PC-9 (cell line): ENCODE measurements at regions not wholly inside any gene's neighbourhood (a gene's known extent, or its start where the extent isn't known, plus 50 kb on each side); places are given as distances from the start of the nearest gene placed in this dataset.

Source experiments
- BruUV-seq: library from RNA; stranded (reverse); fragments of 400-500 nt; replicated peaks from 2 replicates; lab custom pipeline; 2021; lab: Mats Ljungman, UMichigan
- CTCF ChIA-PET: fragments of 300-600 bp; sonication (Branson Sonifier 250); formaldehyde crosslinking; loops from one replicate; lab custom pipeline; 2022; ENCODE audit warnings: antibody characterized with exemption; lab: Charles Lee
- POLR2A ChIA-PET: fragments of 300-600 bp; sonication (Branson Sonifier 250); formaldehyde crosslinking; loops from one replicate; lab custom pipeline; 2022; ENCODE audit warnings: antibody characterized with exemption; ENCODE audit not compliant: unreplicated experiment; lab: Charles Lee
- DNase-seq, 2 experiments: peaks; one replicate each; pipeline versions ENCODE4 v3.0.0 to v3.0.0-alpha.2; 2015 to 2022; ENCODE audit warnings: mixed read lengths in 1 of 2
- H2AFZ ChIP-seq: fragments of 200-600 bp; sonication (generic); 2 replicates; pipeline ENCODE4 v1.8.1; 2017; ENCODE audit warnings: antibody characterized with exemption
- H3F3A ChIP-seq: fragments of 200-600 bp; sonication (generic); 2 replicates; pipeline ENCODE4 v1.8.1; 2017; ENCODE audit warnings: antibody characterized with exemption, mild to moderate bottlenecking, low read depth; ENCODE audit not compliant: insufficient read depth
- H3K27ac ChIP-seq: fragments of 200-600 bp; sonication (generic); 2 replicates; pipeline ENCODE4 v1.6.1; 2016; ENCODE audit warnings: mixed run types
- H3K27me3 ChIP-seq: fragments of 200-600 bp; sonication (generic); 2 replicates; pipeline ENCODE4 v1.6.1; 2016; ENCODE audit warnings: low read depth, mixed run types; ENCODE audit not compliant: insufficient read depth
- H3K36me3 ChIP-seq: fragments of 200-600 bp; sonication (generic); 2 replicates; pipeline ENCODE4 v1.6.1; 2016; ENCODE audit warnings: low read depth, mixed run types
- H3K4me1 ChIP-seq: fragments of 200-600 bp; sonication (generic); replicated peaks from 2 replicates; pipeline ENCODE4 v1.6.1; 2016; ENCODE audit warnings: mixed run types; ENCODE audit not compliant: insufficient read depth
- H3K4me2 ChIP-seq: fragments of 200-600 bp; sonication (generic); 2 replicates; pipeline ENCODE4 v1.6.1; 2017; ENCODE audit warnings: mixed run types
- H3K4me3 ChIP-seq: fragments of 200-600 bp; sonication (generic); 2 replicates; pipeline ENCODE4 v1.6.1; 2016; ENCODE audit warnings: mixed run types
- H3K79me2 ChIP-seq: fragments of 200-600 bp; sonication (generic); 2 replicates; pipeline ENCODE4 v1.6.1; 2017; ENCODE audit warnings: low read depth, mixed run types
- H3K9me2 ChIP-seq: fragments of 200-600 bp; sonication (generic); 2 replicates; pipeline ENCODE4 v1.8.1; 2017; ENCODE audit warnings: mild to moderate bottlenecking; ENCODE audit not compliant: insufficient read depth
- H3K9me3 ChIP-seq: fragments of 200-600 bp; sonication (generic); 2 replicates; pipeline ENCODE4 v1.8.1; 2016; ENCODE audit warnings: low read depth; ENCODE audit not compliant: insufficient read depth
- H4K20me1 ChIP-seq: fragments of 200-600 bp; sonication (generic); 2 replicates; pipeline ENCODE4 v1.8.1; 2017; ENCODE audit not compliant: insufficient read depth
- CTCF ChIP-seq: fragments of 200-600 bp; sonication (generic); conservative IDR thresholded peaks from 2 replicates; pipeline ENCODE4 v1.6.1; 2017; ENCODE audit warnings: mixed run types, antibody characterized with exemption, mild to moderate bottlenecking, moderate library complexity
- EZH2 ChIP-seq: fragments of 200-600 bp; sonication (generic); IDR thresholded peaks from 2 replicates; pipeline ENCODE4 v1.8.0; 2017; ENCODE audit warnings: antibody characterized with exemption, low read depth
- intact Hi-C: fragments of 100-400 bp; cut with micrococcal nuclease; formaldehyde crosslinking; loops from one replicate; pipeline ENCODE4 v1.10.0; 2022; ENCODE audit not compliant: unreplicated experiment

GRCh38 chrX:46044486-46044885 is 500.7 kb downstream of the ZNF674 start:
- H2AFZ ChIP-seq, result no peak overlapping the region
- no peaks in the 10 kb centered on the region for H3K4me1 ChIP-seq
- H3K27me3 ChIP-seq, result no peaks in the 10 kb centered on the region
- no peaks in the 10 kb centered on the region for H3K9me2 ChIP-seq
- H3K27ac ChIP-seq, result no peak overlapping the region
- H3F3A ChIP-seq, result no peaks in the 10 kb centered on the region
- intact Hi-C loops, result no loop called here
- DNase-seq, result no peak
- CTCF ChIA-PET, result no interaction called here
- no peaks in the 10 kb centered on the region for H4K20me1 ChIP-seq
- no peak overlapping the region for H3K4me3 ChIP-seq
- no peaks in the 10 kb centered on the region for H3K79me2 ChIP-seq
- TF ChIP-seq CTCF (no peak), EZH2 (no peak)
- no peak overlapping the region for H3K4me2 ChIP-seq
- POLR2A ChIA-PET, result no interaction called here
- no TSS peak for BruUV-seq
- no peaks in the 10 kb centered on the region for H3K9me3 ChIP-seq
- no peaks in the 10 kb centered on the region for H3K36me3 ChIP-seq

- Histone ChIP-seq H3K9me3 (no peaks in the 10 kb centered on the region), H3K27me3 (no peaks in the 10 kb centered on the region), H3K79me2 (no peaks in the 10 kb centered on the region), H3K4me2 (no peak overlapping the region), H3K9me2 (no peaks in the 10 kb centered on the region), H3K36me3 (no peaks in the 10 kb centered on the region), H2AFZ (no peak overlapping the region), H3F3A (no peaks in the 10 kb centered on the region), H3K4me3 (no peak overlapping the region), H4K20me1 (no peaks in the 10 kb centered on the region), H3K27ac (no peak overlapping the region), H3K4me1 (no peaks in the 10 kb centered on the region)
- POLR2A ChIA-PET, result no interaction called here
- peak in 1 of 2 experiments; percentile 37 for DNase-seq
- CTCF ChIA-PET, result no interaction called here
- TF ChIP-seq EZH2, result no peak
- TF ChIP-seq CTCF, result no peak
- intact Hi-C loops, result no loop called here
- BruUV-seq, result no TSS peak
Observed at GRCh38 chrX:46040001-46040400, 505.2 kb downstream of the ZNF674 start.

GRCh38 chrX:46039526-46039925 is 505.7 kb downstream of the ZNF674 start:
- H3K36me3 ChIP-seq, result no peaks in the 10 kb centered on the region
- no peak for DNase-seq
- H3K4me1 ChIP-seq, result no peaks in the 10 kb centered on the region
- H3F3A ChIP-seq, result no peaks in the 10 kb centered on the region
- no peak overlapping the region for H3K27ac ChIP-seq
- no peaks in the 10 kb centered on the region for H3K9me3 ChIP-seq
- ChIA-PET CTCF (no interaction called here), POLR2A (no interaction called here)
- no peaks in the 10 kb centered on the region for H3K79me2 ChIP-seq
- H3K4me3 ChIP-seq, result no peak overlapping the region
- no peaks in the 10 kb centered on the region for H3K9me2 ChIP-seq
- H3K27me3 ChIP-seq, result no peaks in the 10 kb centered on the region
- no peaks in the 10 kb centered on the region for H4K20me1 ChIP-seq
- H2AFZ ChIP-seq, result no peak overlapping the region
- no peak overlapping the region for H3K4me2 ChIP-seq
- intact Hi-C loops, result no loop called here
- no TSS peak for BruUV-seq
- TF ChIP-seq CTCF (no peak), EZH2 (no peak)
